ENCODE measurements at regions not wholly inside any gene's neighbourhood (a gene's known extent, or its start where the extent isn't known, plus 50 kb on each side); places are given as distances from the start of the nearest gene placed in this dataset.

DNA sequence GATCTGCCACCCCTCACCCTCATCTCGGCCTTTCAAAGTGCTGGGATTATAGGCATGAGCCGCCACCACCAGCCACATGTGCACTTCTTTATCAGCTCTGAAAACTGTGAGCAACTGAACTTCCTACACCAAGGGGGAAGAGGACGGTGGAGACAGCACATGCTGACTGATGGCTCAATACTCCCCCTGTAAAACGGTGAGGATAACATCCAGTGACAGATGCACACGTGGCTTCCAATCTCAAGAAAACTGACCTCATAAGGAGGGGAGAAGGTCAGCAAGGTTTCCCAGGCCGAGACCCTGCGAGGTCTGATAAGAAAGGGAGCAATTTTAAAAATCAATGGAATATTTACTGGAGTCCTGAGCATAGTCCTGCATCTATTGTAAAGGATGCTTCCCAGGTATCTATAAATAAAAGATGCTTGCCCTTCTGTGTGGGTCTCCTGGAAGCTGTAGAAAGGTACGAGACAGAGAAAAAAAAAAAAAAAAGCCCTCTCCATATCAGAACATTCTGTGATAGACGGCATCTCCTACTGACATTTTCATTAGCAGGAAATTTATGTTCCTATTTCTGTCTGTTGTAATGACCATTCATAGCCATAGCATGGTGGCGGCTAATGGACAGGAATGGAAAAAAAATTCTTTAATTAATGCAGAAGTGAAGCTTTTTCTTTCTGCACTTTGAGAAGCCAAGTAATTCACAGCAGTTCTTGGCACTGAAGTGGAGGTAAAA lies 385.1 kb downstream of the ZNF536 start:
- TF ChIP-seq, protein P1, sequence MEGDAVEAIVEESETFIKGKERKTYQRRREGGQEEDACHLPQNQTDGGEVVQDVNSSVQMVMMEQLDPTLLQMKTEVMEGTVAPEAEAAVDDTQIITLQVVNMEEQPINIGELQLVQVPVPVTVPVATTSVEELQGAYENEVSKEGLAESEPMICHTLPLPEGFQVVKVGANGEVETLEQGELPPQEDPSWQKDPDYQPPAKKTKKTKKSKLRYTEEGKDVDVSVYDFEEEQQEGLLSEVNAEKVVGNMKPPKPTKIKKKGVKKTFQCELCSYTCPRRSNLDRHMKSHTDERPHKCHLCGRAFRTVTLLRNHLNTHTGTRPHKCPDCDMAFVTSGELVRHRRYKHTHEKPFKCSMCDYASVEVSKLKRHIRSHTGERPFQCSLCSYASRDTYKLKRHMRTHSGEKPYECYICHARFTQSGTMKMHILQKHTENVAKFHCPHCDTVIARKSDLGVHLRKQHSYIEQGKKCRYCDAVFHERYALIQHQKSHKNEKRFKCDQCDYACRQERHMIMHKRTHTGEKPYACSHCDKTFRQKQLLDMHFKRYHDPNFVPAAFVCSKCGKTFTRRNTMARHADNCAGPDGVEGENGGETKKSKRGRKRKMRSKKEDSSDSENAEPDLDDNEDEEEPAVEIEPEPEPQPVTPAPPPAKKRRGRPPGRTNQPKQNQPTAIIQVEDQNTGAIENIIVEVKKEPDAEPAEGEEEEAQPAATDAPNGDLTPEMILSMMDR (IDR thresholded peaks at IDR 0.05; ENCODE audit: poor library complexity) = no peak
- TF ChIP-seq EZH2 (IDR thresholded peaks at IDR 0.05; ENCODE audit: borderline replicate concordance) = no peak

Data from hepatocyte (in vitro differentiated cells).